Epithelial cell of esophagus (primary cell): ENCODE measurements at regions not wholly inside any gene's neighbourhood (a gene's known extent, or its start where the extent isn't known, plus 50 kb on each side); places are given as distances from the start of the nearest gene placed in this dataset.
A peak's percentile ranks its signal among the peaks of the same experiment; 100 is the strongest.

Source experiments
- DNase-seq: peaks from one replicate; pipeline ENCODE4 v3.0.0; 2010; ENCODE audit warnings: low read depth
- H3K4me3 ChIP-seq: 2 replicates; pipeline ENCODE4 v1.5.1; 2011; ENCODE audit warnings: mild to moderate bottlenecking, low read length, control low read depth
- CTCF ChIP-seq: IDR thresholded peaks from 2 replicates; pipeline ENCODE4 v1.5.1; 2011; ENCODE audit warnings: low read depth, mild to moderate bottlenecking, low read length, control low read depth, inconsistent platforms; ENCODE audit not compliant: insufficient read depth; ENCODE audit errors: missing control alignments

- no peak for TF ChIP-seq CTCF
- H3K4me3 ChIP-seq, result no peak overlapping the region
- DNase-seq, result no peak
Measured at GRCh38 chr2:58720033-58720769, 479.1 kb upstream of the FANCL start.

DNA sequence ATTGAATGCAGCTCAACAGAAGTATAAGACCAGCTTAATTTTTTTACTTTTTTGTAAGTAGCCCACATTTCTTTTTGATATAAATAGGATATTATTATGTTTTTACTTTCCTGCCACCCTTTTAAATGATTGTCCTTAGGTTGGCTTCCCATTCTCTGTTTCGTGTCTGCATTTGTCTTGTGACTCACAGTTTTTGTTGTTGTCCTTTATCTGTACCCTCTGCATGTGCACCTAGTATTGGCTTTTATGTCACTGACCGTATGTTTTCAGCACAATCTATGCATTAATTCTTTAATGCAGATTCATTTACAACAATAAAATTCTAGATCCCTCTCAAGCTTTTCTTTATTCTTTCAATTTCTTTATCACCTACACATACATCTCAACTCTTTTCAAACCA, 474.2 kb upstream of the FANCL start:
- no peak for TF ChIP-seq CTCF
- H3K4me3 ChIP-seq, result no peak overlapping the region
- no peak for DNase-seq

DNA sequence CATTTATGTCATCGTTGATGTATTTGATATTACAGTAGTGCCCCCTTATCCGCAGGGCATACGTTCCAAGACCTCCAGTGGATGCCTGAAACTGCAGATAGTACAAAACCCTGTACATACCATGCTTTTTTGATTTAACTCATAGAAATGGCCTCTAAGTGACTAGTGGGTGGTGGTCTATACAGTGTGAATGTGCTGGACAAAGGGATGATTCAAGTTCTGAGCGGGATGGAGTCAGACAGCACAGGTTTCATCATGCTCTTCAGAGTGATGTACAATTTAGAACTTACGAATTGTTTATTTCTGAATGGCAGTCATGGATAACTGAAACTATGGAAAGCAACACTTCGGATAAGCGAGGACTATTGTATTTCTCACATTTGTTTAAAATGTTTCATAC, 473.1 kb upstream of the FANCL start:
- no peak overlapping the region for H3K4me3 ChIP-seq
- TF ChIP-seq CTCF, result no peak
- DNase-seq, result no peak

- no peak overlapping the region for H3K4me3 ChIP-seq
- DNase-seq, result no peak
- no peak for TF ChIP-seq CTCF
Measured at GRCh38 chr2:58710795-58711279, 469.7 kb upstream of the FANCL start.

DNA sequence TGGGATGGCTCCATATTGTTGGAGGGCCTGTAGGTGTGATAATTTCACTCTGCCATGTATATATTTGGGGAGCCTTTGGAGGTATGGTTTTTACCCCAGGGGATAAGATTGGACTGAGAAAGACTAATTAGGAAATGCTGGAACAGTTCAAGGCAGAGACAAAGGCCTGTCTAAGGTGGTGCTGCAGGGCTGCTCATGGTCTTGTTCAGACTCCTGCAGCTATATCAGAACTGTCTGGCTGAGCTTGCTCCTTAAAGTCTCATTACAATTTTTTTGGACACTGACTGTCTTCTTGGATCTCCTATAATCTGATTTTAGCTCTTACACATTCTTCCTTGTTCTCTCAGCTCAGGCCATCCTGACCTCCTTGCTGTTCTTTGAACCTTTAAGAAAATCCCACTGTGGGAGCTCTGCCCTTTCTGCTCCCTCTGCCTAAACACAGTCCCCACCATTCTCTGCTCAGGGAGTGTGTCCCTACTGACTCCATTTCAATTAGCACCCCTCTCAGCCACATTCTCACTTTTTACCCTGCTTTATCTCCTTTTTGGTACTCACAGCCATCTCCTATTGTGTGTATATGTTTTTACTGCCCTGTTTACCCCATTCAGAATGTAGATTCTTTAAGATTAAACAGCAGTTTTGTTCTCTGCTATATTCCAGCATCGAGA, 468.7 kb upstream of the FANCL start:
- H3K4me3 ChIP-seq, result no peak overlapping the region
- no peak for TF ChIP-seq CTCF
- DNase-seq, result no peak

- DNase-seq, result no peak
- no peak for TF ChIP-seq CTCF
- H3K4me3 ChIP-seq, result no peak overlapping the region
Measured at GRCh38 chr2:58709274-58709673, 468.1 kb upstream of the FANCL start.

- TF ChIP-seq CTCF, result peak; percentile 12
- DNase-seq, result no peak
- H3K4me3 ChIP-seq, result no peak overlapping the region
Measured at GRCh38 chr2:58708565-58708964, 467.4 kb upstream of the FANCL start.
